Mesenchymal stem cell (in vitro differentiated cells and primary cell): ENCODE measurements at regions not wholly inside any gene's neighbourhood (a gene's known extent, or its start where the extent isn't known, plus 50 kb on each side); places are given as distances from the start of the nearest gene placed in this dataset.

Experiments used
- DNase-seq: peaks from one replicate; pipeline ENCODE4 v3.0.0-alpha.2; 2013
- H2AFZ ChIP-seq: one replicate; pipeline ENCODE4 v1.6.1; 2013; ENCODE audit warnings: low read depth, mild to moderate bottlenecking, control low read depth, inconsistent platforms, low read length, moderate library complexity
- H2AK5ac ChIP-seq: 2 replicates; pipeline ENCODE4 v1.6.1; 2013; ENCODE audit warnings: low read length, moderate library complexity, mild to moderate bottlenecking, inconsistent platforms; ENCODE audit not compliant: severe bottlenecking
- H2BK120ac ChIP-seq: one replicate; pipeline ENCODE4 v1.6.1; 2013; ENCODE audit warnings: low read depth, mild to moderate bottlenecking, inconsistent platforms, low read length, moderate library complexity
- H2BK12ac ChIP-seq, 2 experiments: one replicate each; pipeline ENCODE4 v1.6.1; 2013; ENCODE audit warnings: inconsistent platforms in 2 of 2, low read length in 2 of 2, mild to moderate bottlenecking in 2 of 2, moderate library complexity in 2 of 2, control low read depth in 1 of 2
- H2BK15ac ChIP-seq: one replicate; pipeline ENCODE4 v1.6.1; 2013; ENCODE audit warnings: mild to moderate bottlenecking, low read depth, inconsistent platforms; ENCODE audit not compliant: poor library complexity, severe bottlenecking
- H2BK5ac ChIP-seq: 2 replicates; pipeline ENCODE4 v1.6.1; 2013; ENCODE audit warnings: low read depth, mild to moderate bottlenecking, low read length, control low read depth, inconsistent platforms; ENCODE audit not compliant: poor library complexity, severe bottlenecking
- H3K14ac ChIP-seq, 2 experiments: one replicate each; pipeline ENCODE4 v1.6.1; 2013; ENCODE audit warnings: inconsistent platforms in 2 of 2, low read length in 2 of 2, control low read depth in 1 of 2, mild to moderate bottlenecking in 1 of 2, moderate library complexity in 1 of 2
- H3K18ac ChIP-seq, 2 experiments: one replicate each; pipeline ENCODE4 v1.6.1; 2013; ENCODE audit warnings: inconsistent platforms in 2 of 2, low read length in 2 of 2, control low read depth in 1 of 2, low read depth in 1 of 2, mild to moderate bottlenecking in 1 of 2
- H3K23ac ChIP-seq, 2 experiments: one replicate each; pipeline ENCODE4 v1.6.1; 2013; ENCODE audit warnings: inconsistent platforms in 2 of 2, low read length in 2 of 2, mild to moderate bottlenecking in 2 of 2, moderate library complexity in 2 of 2, control low read depth in 1 of 2
- H3K27ac ChIP-seq: 2 replicates; pipeline ENCODE4 v1.5.1; 2013; ENCODE audit warnings: mild to moderate bottlenecking, moderate library complexity, low read length, control low read depth, inconsistent platforms; ENCODE audit not compliant: poor library complexity, severe bottlenecking
- H3K27me3 ChIP-seq, 2 experiments: 2 replicates each; pipeline versions ENCODE4 v1.6.1 to v1.7.0; 2013; ENCODE audit warnings: low read length in 2 of 2, mild to moderate bottlenecking in 2 of 2, moderate library complexity in 2 of 2, control low read depth in 1 of 2, inconsistent platforms in 1 of 2; ENCODE audit not compliant: control insufficient read depth in 1 of 2, insufficient read depth in 1 of 2
- H3K36me3 ChIP-seq, 2 experiments: 2 replicates each; pipeline versions ENCODE4 v1.6.1 to v1.7.0; 2013; ENCODE audit warnings: low read length in 2 of 2, control low read depth in 1 of 2, inconsistent platforms in 1 of 2, low read depth in 1 of 2, mild to moderate bottlenecking in 1 of 2; ENCODE audit not compliant: insufficient read depth in 2 of 2, control insufficient read depth in 1 of 2
- H3K4ac ChIP-seq, 2 experiments: one replicate each; pipeline ENCODE4 v1.6.1; 2013; ENCODE audit warnings: inconsistent platforms in 2 of 2, low read length in 2 of 2, mild to moderate bottlenecking in 2 of 2, moderate library complexity in 2 of 2, control low read depth in 1 of 2, low read depth in 1 of 2
- H3K4me1 ChIP-seq: 2 replicates; pipeline ENCODE4 v1.6.1; 2013; ENCODE audit warnings: low read depth, low read length, control low read depth; ENCODE audit not compliant: control insufficient read depth, insufficient read depth
- H3K4me2 ChIP-seq: 2 replicates; pipeline ENCODE4 v1.6.1; 2013; ENCODE audit warnings: low read length, mild to moderate bottlenecking, inconsistent platforms; ENCODE audit not compliant: poor library complexity, severe bottlenecking
- H3K4me3 ChIP-seq, 2 experiments: 2 replicates each; pipeline versions ENCODE4 v1.5.1 to v1.7.0; 2013; ENCODE audit warnings: low read length in 2 of 2, mild to moderate bottlenecking in 2 of 2, control low read depth in 1 of 2, low read depth in 1 of 2; ENCODE audit not compliant: insufficient read depth in 1 of 2
- H3K79me1 ChIP-seq: replicated peaks from 2 replicates; pipeline ENCODE4 v1.6.1; 2013; ENCODE audit warnings: mild to moderate bottlenecking, control low read depth, low read length, inconsistent platforms; ENCODE audit not compliant: poor library complexity, severe bottlenecking
- H3K9ac ChIP-seq: 2 replicates; pipeline ENCODE4 v1.7.0; 2013; ENCODE audit warnings: mild to moderate bottlenecking, low read length, moderate library complexity
- H3K9me3 ChIP-seq: 2 replicates; pipeline ENCODE4 v1.7.0; 2013; ENCODE audit warnings: mild to moderate bottlenecking, low read length; ENCODE audit not compliant: control insufficient read depth
- H4K8ac ChIP-seq: one replicate; pipeline ENCODE4 v1.6.1; 2013; ENCODE audit warnings: inconsistent platforms, mild to moderate bottlenecking, low read length, moderate library complexity
- H4K91ac ChIP-seq: one replicate; pipeline ENCODE4 v1.6.1; 2013; ENCODE audit warnings: mild to moderate bottlenecking, low read length, inconsistent platforms
- WGBS: methylation state at CpG from one replicate; pipeline ENCODE4 v1.1.7; 2013; ENCODE audit warnings: mixed read lengths; 5-methylcytosine and 5-hydroxymethylcytosine counted together

DNA sequence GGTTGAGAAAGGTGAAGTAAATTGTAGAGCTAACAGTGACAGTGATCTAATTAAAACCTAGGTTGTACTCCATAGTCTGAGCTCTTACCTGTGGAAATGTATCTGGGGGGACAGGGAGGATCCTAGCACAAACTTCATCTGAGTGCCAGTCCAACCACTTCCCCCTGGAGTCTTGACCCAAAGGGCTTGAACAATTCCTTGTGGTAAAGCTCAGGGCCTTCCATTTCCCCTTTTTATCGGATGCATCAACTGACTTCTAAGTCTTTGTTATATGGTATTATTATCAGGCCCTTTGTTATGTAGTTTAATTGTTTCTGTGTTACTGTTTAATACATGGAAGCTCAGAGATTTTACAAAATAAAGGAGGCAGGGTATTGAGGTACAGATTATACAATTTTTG, 140.2 kb upstream of the SESN3 start:
- H3K23ac ChIP-seq, result no peak overlapping the region

DNA sequence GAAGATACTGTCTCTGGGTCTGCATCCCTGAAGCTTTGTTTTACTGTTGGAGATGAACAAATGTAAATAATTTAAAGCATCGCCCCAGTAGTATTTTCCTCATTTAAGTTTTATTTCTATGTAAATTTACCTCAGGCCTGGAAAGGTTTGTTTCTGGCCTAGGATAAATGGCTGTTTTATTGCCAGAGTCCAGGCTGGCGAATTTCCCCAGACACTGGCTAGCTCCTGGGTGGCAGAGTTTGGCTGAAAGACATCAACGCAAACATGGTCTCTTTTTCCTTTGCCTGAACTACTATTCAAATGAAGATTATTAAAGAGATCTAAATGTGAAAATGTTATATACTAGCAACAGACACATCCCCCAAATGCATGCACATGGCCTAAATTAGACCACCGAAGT, 136.7 kb upstream of the SESN3 start:
- Histone ChIP-seq H3K4ac (no peak overlapping the region), H2BK5ac (no peak overlapping the region), H3K79me1 (no peaks in the 10 kb centered on the region), H3K36me3 (no peaks in the 10 kb centered on the region), H3K4me2 (no peak overlapping the region), H3K9ac (no peak overlapping the region), H3K27me3 (no peaks in the 10 kb centered on the region), H2BK120ac (no peak overlapping the region), H2AFZ (no peak overlapping the region), H4K91ac (no peak overlapping the region), H2AK5ac (no peak overlapping the region), H2BK15ac (no peak overlapping the region), H3K23ac (no peak overlapping the region), H2BK12ac (no peak overlapping the region), H3K27ac (no peak overlapping the region), H3K4me3 (no peak overlapping the region), H3K14ac (no peak overlapping the region), H3K4me1 (peaks cover 10% of the 10 kb centered on the region), H3K18ac (no peak overlapping the region), H4K8ac (no peak overlapping the region), H3K9me3 (no peaks in the 10 kb centered on the region)
- WGBS, result 97% methylated on average over 2 of the region's 4 CpGs
- no peak for DNase-seq

More for the DNA sequence above, 140.2 kb upstream of the SESN3 start:
- no peak overlapping the region for H3K4me2 ChIP-seq
- no peak for DNase-seq
- no peak overlapping the region for H2BK15ac ChIP-seq
- no peak overlapping the region for H4K91ac ChIP-seq
- H3K79me1 ChIP-seq, result no peaks in the 10 kb centered on the region
- H3K36me3 ChIP-seq, result no peaks in the 10 kb centered on the region
- no peak overlapping the region for H3K14ac ChIP-seq
- no peak overlapping the region for H2AK5ac ChIP-seq
- H3K9ac ChIP-seq, result no peak overlapping the region
- H3K9me3 ChIP-seq, result no peaks in the 10 kb centered on the region
- no peak overlapping the region for H2BK120ac ChIP-seq
- no peak overlapping the region for H2AFZ ChIP-seq
- H3K4me3 ChIP-seq, result no peak overlapping the region
- H3K4ac ChIP-seq, result no peak overlapping the region
- H3K4me1 ChIP-seq, result peaks cover 5% of the 10 kb centered on the region
- H2BK12ac ChIP-seq, result no peak overlapping the region
- no peak overlapping the region for H3K18ac ChIP-seq
- H4K8ac ChIP-seq, result no peak overlapping the region
- H2BK5ac ChIP-seq, result no peak overlapping the region
- no peak overlapping the region for H3K27ac ChIP-seq
- WGBS, result no CpG with 5 or more reads among the region's 1 CpG
- no peaks in the 10 kb centered on the region for H3K27me3 ChIP-seq

DNA sequence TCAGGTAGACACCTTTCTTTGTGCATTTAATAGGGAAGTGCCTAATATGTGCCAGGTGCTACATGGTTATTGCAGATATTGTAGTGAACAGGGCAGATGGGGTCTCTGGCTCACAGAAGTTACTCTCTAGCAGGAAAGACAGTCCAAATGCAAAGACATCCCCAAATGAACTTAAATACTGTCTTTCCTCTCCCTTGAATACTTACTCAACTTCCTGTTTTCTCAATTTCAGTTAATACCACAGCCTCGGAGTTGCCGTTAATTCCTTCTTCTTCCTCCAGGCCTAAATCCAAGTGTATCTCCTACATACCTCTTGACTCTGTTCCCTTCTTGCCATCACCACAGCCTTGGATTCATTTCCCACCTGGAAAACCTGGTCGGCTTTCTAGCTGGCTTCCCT, 134.3 kb upstream of the SESN3 start:
- WGBS, result 73% methylated on average over 3 of the region's 3 CpGs
- no peak overlapping the region for H4K91ac ChIP-seq
- peak overlapping the region; percentile 88 for H2AK5ac ChIP-seq
- H3K9me3 ChIP-seq, result no peaks in the 10 kb centered on the region
- H3K4me3 ChIP-seq, result no peak overlapping the region
- peaks cover 10% of the 10 kb centered on the region for H3K4me1 ChIP-seq
- no peak overlapping the region for H3K23ac ChIP-seq
- H2BK15ac ChIP-seq, result no peak overlapping the region
- H3K27ac ChIP-seq, result no peak overlapping the region
- H3K14ac ChIP-seq, result no peak overlapping the region
- no peaks in the 10 kb centered on the region for H3K36me3 ChIP-seq
- no peak overlapping the region for H2BK120ac ChIP-seq
- no peak for DNase-seq
- no peak overlapping the region for H3K9ac ChIP-seq
- no peaks in the 10 kb centered on the region for H3K79me1 ChIP-seq
- no peak overlapping the region for H3K4ac ChIP-seq
- no peak overlapping the region for H3K18ac ChIP-seq
- no peak overlapping the region for H4K8ac ChIP-seq
- no peak overlapping the region for H2AFZ ChIP-seq
- H3K27me3 ChIP-seq, result no peaks in the 10 kb centered on the region
- H2BK5ac ChIP-seq, result no peak overlapping the region
- H2BK12ac ChIP-seq, result no peak overlapping the region
- no peak overlapping the region for H3K4me2 ChIP-seq

DNA sequence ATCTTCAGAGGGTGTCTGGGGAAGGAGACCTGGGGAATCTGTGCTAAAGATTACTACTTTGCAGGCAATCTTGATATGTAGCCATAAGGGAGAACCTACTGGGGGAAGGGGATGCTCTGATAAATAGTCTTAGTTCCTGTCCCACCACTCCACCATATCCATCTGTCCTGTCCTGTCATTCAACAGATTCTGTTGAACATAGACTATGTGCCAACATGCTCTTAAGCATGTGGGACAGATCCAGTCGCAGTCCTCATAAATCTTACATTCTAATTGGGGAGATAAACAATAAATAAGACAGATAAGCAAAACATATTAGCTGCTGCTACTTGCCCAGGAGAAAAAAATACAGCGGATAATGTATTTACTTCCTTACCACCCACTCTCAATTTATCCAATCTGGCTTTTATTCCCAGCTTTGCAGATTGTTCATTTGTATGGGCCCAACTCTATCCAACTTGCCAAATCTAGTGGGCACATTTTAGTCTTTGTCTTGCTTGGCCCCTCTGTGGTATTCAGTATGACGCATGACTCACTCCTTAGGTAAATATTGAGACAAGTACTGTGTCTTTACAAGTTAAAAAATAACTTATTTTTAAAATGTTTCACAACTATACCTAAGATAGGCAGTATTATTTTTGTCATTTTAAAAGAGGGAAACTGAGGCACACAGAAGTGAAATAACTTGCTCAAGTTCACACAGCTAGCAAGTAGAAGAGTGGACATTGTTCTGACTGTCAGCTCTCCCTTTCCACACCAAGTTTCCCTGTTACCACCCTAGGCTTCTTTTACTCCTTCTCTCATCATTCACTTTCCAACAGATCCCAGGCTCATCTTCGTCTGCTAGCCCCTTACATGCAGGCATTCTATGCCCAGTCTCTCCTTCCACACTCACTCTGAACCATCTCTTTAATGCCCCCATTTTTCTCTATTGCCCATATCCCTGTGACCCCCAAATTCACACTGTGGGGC, 133.6 kb upstream of the SESN3 start:
- 70% methylated on average over 3 of the region's 4 CpGs for WGBS
- H3K14ac ChIP-seq, result no peak overlapping the region

More for the DNA sequence above, 133.6 kb upstream of the SESN3 start:
- no peaks in the 10 kb centered on the region for H3K27me3 ChIP-seq
- peak overlapping the region; percentile 80 for H2AK5ac ChIP-seq
- peaks cover 10% of the 10 kb centered on the region for H3K4me1 ChIP-seq
- H3K4ac ChIP-seq, result peak overlapping the region in 1 of 2 experiments; percentile 40
- H3K18ac ChIP-seq, result peak overlapping the region in 1 of 2 experiments; percentile 1
- H3K23ac ChIP-seq, result no peak overlapping the region
- H3K4me2 ChIP-seq, result peak overlapping the region; percentile 12
- no peak overlapping the region for H3K9ac ChIP-seq
- H2BK15ac ChIP-seq, result no peak overlapping the region
- H2AFZ ChIP-seq, result no peak overlapping the region
- H2BK5ac ChIP-seq, result no peak overlapping the region
- no peaks in the 10 kb centered on the region for H3K9me3 ChIP-seq
- DNase-seq, result peak; percentile 31
- no peak overlapping the region for H2BK12ac ChIP-seq
- peak overlapping the region; percentile 22 for H3K27ac ChIP-seq
- H3K4me3 ChIP-seq, result no peak overlapping the region
- H3K79me1 ChIP-seq, result no peaks in the 10 kb centered on the region
- H4K8ac ChIP-seq, result no peak overlapping the region
- no peak overlapping the region for H4K91ac ChIP-seq
- H3K36me3 ChIP-seq, result no peaks in the 10 kb centered on the region
- no peak overlapping the region for H2BK120ac ChIP-seq
